NCI-H1930 (cell line): ENCODE measurements at regions not wholly inside any gene's neighbourhood (a gene's known extent, or its start where the extent isn't known, plus 50 kb on each side); places are given as distances from the start of the nearest gene placed in this dataset.
"Not testable (repeated sequence)": the region's sequence is repeated elsewhere in the genome, so short reads cannot be mapped to it uniquely, and the experiment has no call there.

Experiments used
- DNase-seq, 2 experiments: peaks; one replicate each; lab custom pipeline; 2025; lab: John Stamatoyannopoulos, UW

DNA sequence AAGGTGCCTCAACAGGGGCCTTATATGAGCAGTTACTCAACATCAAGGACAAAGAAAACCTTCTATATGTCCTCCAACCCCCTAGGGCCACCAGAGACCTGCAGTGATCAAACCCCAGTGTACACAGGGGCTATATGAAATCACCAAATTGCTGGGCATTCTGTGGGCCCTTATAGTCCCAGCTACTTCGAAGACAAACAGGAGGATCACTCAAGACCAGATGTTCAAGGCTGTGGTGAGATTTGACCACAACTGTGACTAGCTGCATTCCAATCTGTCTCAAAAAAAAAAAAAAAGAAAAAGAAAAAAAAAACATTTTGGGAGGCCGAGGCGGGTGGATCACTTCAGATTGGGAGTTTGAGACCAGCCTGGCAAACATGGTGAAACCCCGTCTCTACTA lies 51.0 kb upstream of the PRB2 start:
- no peak for DNase-seq

DNA sequence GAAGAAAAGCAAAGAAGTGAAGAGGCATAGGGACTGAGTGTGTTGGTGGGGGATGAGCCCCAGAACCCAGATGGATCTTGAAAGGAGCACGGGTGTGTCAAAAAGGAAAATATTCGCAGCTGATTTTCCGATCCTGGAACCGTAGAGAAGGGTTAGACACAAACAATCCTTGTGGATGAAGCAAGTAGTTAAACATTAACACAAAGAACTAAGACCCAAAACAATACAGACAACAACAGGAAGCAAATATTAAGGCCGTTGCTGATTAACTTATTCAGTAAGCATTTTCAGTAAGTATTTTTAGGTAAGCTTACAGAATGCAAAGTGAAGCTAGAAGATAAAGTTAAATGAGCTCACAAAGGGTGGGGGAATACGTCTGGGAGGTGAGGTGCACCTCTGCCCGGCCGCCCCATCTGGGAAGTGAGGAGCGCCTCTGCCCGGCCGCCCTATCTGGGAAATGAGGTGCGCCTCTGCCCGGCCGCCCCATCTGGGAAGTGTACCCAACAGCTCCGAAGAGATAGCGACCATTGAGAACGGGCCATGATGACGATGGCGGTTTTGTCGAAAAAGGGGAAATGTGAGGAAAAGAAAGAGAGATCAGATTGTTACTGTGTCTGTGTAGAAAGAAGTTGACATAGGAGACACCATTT lies 62.8 kb upstream of the PRB2 start:
- DNase-seq = no peak

DNA sequence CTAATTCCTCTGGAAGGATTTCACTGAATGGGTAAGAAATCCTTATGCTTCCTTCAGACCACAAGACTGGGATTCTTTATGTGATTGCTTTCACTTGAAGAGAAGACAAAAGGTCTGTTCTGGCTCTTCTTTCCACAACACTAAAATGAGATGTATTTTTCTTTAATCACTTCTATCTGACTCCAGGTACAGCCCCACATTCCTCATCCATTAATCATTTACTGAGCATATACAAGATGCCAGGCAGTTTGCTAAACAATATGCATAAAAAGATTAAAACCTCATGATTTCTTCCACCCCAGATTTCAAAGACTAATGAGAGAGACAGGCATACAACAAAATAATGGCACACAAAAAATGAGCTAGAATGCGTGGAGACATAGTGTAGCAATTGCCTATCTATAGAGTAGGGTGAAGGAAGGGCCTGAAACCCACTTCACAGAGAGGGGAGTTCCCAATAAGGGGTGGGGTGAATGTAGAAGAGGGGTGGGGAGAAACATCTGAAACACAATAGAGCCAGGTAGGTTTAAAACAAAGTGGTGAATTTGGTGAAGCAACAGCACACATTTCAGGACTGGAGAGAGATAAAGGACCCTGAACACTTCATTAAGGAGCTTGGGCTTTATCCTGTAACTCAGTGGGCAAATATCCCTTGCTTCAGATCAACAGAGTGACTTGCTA lies 65.1 kb upstream of the PRB2 start:
- DNase-seq = no peak

DNA sequence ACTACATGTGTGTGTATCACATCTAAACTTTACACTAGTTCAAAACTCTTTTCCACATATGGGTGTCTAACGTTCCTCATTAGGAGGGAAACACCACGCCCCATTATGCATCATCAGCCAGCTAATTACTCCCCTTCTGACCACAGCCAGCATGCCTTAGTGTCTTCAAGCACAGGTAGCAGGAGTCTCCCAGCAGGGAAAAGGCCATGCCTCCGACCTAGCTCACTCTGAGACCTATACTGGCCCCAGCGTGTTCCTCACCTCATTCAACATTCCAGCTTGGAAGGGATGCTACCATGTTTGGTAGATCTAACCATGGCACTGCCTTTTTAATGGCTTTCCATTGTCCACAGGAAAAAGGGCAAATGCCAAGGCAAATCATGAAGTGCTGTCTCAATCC lies 66.1 kb upstream of the PRB2 start:
- no peak for DNase-seq

DNA sequence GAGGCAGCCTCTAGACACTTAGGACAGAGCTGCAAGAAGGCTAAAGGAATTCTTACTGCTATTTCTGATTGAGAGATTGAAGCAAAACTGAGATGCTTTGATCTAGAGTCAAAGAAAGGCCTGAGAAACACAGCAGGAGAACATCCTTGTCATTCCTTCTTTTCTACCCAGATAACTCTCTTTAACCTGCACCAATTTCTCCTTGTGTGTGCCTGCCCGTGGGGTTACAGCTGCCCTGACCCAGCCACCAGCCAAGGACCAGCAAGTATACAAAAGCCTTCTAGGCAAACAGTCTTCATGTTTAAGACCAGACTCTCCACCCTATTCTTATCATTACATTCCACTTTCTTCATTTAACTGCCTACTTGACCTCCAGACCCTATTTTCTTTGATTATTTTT lies 81.7 kb upstream of the PRB2 start:
- DNase-seq = no peak

DNA sequence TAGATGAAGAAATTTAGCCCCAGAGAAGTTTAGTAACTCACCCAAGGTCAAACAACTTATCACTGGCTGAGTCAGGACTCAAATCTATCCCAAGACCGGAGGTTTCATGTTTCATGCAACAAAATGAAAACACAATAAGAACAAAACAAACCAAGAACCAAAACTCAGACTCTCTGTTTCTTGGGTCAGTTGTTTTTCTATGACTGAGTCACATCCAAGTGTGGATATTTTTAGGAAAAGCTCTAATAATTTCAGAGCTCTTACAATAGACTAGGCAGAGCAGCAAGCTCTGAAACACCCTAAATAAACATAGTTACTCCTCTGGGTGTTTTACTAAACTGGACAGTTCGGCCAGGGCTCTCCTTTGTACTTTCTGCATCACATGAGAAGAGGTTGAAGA lies 87.6 kb upstream of the PRB2 start:
- DNase-seq = no peak

DNA sequence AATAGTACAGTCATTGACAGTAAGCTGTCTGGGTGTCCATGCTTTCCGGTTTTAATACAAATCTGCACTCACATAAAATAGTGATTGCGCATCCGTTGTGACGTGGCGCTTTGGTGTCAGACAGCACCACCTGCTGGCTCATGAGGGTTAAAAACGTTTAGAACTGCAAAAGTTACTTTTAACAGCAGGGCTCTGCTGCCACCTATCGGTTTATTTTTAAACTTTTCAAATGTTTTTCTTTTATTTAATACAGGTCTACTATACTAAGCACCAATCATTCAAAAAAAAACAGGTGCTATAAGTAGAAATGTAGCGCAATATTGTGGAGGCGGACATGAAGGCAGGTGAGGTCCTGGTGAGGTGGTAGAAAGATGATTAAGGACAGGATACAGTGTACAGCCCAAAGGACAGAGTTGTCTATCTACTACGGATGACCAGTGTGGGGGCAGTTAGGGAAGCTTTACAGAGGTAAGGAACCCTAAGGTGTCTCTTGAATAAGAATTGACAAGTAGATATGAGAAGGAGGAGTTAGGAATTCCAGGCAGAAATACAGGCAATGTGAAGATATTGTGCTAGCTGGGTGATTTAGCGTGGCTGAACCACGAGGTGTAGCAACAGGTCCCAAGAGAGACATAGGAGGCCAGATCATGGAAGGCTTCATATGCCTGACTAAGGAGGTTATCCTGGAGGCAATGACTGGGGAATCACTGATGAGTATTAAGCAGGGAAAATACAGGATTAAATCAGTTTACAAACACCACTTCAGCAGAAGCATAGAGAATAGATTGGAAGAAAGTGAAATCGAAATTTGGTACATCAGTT lies 91.5 kb upstream of the PRB2 start:
- DNase-seq = peak; percentile 87 to 90

DNA sequence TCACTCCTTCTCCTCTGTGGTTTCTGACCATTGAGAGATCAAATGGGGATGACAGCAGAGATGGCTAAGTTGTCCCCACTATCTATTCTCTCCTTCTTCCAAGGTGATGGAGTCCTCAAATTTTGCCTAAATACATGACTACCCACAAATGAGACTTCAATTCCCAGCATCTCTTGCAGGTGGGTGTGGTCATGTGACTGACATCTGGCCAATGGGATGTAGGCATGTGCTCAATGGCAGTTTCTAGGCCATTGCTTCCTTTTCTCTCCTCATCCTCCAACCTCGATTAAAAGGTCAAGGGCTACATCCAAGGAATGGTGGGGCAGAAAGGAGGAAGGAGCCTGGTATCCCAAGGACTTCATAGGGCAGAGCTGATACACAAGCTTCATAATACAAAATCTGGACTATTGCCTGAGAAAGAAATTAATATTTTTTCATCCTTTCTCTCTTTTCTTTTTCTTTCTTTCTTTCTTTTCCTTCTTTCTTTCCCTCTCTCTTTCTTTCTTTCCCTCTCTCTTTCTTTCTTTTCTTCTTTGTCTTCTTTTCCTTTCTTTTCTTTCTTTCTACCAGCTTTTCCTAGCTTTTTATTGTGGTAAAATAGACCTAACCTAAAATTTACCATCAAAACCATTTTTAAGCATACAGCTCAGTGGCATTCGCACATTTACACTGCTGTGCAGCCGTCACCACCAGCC lies 100.9 kb upstream of the PRB2 start:
- DNase-seq = no peak

DNA sequence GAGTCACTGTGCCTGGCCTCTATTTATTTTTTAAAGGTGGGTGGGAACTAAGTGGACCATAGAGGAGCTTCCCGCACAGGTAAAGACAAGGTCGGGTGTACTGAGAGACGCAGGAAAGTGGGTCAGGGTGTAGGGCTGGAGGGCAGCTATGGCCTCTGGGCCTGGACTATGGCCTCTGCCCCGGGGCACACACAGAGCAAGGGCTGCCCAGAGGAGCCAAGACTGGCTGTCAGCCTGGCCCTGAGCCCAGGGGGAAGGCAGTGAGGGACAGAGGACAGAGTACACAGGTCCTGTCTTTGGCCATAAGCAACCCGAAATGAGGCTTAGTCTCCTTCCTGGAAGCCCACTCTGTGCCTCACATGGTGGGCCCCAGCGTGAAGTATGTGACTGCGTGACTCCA lies 102.1 kb upstream of the PRB2 start:
- no peak for DNase-seq

DNA sequence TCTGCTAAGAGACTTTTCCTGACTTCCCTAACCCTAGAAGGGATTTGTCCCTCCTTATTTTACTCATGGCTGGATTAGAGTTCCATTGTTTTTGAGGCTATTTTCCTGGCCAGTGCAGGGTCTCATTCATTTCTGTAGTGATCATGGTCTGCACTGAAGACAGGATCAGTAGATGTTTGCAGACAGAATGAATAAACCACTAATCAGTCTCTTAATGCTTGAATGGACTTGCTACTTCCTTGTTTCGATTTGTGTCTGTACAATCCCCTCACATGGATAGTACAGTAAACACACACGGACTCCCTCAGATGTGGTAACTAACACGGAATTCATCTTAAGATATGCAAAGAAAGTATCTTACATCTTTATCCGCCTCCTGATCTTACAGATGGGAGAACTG lies 102.6 kb upstream of the PRB2 start:
- DNase-seq = no peak

DNA sequence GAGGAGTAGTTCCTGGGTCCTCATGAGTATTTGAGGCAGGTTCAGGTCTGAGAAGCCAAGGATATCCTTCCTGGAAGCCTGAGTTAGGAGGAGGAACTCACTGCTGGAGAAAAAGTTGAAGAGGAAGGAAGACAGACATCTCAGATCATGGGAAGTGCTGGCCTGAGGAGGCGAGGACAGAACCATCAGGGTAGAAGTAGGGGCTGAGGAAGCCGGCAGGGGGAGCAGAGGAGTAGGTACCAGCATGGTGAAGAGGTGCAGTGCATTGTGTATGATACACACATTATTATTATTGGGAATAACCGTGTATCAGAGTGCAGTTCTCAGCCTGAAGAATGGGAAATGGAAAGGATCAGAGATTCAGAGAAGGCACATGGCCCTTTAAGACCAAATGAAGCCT lies 103.2 kb upstream of the PRB2 start:
- DNase-seq = not testable (repeated sequence)

DNA sequence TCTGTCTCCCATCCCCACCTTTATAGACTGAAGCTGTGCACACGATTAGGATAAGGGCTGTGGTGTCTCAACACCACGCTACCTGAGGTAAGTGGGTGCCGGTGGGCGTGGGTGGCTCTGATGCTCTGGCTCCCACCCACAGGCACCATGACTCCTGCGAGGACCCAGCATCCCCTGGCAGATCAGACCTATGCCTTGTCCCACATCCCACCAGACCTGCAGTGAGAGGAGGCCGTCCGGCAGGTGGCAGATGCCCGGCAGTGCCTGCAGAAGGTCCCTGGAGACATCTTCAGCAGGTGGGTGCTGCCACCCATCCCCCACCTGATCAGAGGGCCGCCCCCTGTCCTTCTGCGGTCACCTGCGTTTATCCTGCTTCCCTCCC lies 104.4 kb upstream of the PRB2 start:
- DNase-seq = peak; percentile 35 to 38

DNA sequence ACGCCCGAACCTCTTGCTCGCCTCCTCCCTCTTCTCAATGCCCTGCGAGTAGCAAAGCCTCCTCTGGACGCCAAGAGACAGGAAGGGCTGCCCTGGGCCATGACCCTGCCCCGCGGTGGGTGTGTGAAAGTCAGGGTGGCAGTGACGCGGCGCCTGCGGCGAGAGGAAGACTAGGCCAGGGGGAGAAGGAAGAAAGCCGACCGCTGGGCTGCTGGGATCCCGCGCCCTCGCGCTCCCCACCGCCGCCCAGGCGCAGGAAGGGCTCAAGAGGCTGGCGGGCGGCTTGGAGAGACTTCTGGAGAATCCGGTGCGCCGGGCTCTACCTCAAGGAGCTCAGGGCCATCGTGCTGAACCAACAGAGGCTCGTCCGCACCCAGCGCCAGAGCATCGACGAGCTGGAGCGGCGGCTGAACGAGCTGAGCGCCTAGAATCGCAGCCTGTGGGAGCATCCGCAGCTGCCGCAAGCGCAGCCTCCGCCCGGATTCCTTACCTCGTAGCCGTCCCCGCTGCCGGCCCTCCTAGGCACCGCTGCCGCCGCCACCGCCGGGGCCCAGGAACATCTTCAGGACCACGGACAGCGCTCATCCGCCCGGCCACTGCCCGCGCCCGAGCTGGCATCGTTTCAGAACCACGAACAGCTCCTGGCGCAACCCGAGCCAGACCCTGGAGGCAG lies 105.0 kb upstream of the PRB2 start:
- peak; percentile 29 to 36 for DNase-seq

DNA sequence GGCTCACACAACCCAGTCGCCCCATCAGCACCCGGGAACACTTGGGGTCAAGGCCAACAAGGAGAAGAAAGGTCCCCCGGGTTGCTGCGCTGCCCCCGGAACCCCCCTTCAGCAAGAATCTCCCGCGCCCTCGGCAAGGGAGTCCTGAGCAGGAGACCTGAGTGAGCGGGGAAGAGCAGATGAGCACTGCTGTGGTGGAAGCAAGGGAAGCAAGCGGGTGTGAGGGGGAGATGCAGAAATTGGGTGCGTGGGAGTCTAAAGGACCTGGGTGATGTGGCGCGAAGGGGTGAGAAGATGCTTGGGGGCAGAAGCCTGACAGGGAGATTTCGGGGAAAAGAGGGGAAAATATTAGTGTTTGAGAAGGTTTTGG lies 105.5 kb upstream of the PRB2 start:
- no peak for DNase-seq

DNA sequence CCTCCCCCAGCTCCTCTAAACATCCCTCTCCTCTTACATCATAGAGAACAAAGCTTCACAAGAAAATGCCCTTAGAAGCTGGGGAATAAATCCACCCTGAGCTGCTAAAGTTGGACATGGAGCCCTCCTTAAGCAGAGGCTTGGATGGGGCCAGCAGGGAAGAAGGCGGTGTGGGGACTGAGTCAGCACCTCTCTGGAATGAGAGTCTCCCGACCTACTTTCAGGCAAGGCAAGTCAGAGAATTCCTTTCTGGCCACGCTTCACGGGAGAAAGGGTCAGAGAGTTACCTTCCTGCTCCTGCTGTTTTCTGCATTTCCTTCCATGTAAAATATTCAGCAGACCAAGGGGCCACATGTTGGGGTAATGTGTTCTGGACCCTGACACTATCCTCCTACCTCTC lies 113.3 kb upstream of the PRB2 start:
- DNase-seq = no peak

DNA sequence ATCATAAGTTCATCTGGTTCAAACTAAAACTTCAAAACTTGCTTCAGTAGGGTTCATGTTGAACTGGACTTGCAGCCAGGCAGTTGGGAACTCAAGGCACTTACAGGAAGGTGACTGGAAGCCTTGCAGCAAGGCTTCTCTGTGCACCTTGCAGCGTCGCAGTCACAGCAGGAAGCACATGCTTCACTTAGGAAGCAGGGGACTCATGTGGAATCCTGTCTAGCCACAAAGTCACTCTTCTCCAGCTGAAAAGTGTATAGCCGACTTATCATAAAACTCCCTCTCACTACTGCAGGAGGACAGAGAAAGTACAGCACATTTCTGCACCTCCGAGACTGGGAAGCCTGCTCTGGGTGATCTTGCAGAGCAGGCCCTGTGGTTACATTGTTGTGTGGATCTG lies 114.0 kb upstream of the PRB2 start:
- no peak for DNase-seq

DNA sequence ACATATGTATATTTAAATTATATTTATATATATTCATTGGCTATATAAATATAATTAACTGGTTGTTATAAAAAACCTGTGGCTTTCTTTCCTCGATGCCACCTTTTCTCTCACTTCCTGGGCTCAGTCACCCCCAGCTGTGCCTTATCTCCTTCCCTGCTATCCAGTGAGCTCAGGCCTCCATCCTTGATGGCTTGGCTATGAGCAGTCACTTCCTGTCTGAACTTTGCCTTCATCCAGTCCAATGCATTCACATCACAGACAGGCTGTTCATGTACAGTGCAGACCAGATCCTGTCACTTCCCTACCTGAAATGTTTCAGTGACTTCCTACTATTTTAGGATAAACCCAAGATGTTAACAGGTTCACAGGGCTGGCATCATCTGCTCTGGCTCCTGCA lies 115.3 kb upstream of the PRB2 start:
- DNase-seq = no peak

DNA sequence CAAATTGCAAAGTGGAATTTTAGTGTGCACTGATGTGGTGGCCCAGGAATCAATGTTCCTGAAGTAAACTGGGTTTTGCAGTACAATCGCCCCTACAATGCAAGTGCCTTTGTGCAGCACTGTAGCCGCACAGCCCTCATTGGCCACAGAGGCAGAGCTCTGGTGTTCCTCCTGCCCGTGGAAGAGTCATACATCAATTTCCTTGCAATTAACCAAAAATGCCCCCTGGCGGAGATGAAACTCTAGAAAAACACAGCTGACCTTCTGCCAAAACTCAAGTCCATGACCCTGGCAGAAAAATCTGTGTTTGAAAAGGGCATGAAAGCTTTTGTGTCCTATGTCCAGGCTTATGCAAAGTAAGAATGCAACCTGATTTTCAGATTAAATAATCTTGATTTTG lies 117.9 kb upstream of the PRB2 start:
- no peak for DNase-seq

DNA sequence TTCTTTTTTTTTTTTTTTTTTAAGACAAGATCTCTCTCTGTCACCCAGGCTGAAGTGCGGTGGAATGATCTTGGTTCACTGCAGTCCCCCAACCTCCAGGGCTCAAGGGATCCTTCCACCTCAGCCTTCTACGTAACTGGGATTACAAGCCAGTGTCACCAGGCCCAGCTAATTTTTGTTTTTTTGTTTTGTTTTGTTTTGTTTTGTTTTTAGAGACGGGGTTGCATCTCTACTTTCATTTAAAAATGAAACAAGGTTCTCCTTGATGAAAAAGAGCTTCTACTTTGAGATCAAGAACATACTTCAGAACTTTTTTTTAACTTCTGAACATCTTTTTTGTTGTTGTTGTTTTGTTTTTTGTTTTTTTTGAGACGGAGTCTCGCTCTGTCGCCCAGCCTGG lies 121.7 kb upstream of the PRB2 start:
- no peak for DNase-seq

DNA sequence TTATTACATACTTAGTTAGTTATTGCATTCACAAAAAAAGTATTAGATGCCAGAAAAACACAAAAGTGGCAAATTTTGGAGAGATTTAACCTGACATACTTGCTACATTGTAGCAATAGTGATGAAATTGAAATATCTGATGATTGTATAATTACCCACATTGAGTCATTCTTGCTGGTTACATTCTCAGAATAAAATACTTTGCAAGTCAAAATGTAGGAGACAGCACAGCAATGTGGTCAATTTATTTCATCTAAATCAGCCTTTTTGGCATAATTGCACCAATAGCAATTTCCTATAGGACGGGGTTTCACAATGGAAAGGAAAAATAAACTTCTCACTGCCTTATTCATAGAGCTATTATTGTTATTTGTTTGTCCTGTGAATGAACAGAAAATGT lies 125.0 kb upstream of the ETV6 start:
- DNase-seq = no peak

DNA sequence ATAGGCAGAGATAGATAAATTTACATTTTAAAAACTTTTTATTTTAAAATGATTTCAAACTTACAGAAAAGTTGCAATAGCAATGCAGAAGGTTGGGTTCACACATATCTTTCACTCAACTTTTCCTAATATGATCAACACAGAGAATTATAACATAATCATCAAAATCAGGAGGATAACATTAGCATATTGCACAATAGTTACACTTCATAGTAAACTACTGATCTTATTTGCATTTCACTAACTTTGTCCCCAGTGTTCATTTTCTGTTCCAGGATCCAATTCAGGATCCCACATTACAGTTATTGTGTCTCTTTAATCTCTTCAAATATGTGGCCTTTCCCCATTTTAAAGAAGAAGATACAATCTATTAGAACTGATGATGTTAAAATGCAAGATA lies 115.4 kb upstream of the ETV6 start:
- no peak for DNase-seq

DNA sequence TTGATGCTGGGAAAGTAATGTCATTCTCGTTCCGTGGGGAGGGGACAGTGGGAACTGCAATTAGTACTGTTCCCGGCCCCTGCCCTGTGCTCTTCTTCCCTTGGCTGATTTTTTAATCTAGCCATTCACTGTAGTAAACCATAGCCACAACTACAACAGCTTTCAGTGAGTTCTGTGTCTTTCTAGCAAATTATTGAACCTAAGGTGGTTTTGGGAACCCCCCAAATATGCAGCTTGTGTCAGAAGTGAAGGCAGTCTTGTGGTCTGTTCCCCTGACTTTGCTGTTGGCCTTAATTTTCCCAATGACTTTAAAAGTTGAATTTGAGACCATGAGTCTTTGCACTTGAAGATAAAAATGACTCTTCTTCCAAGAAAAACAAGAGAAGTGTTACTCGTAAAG lies 114.3 kb upstream of the ETV6 start:
- no peak for DNase-seq
